Transverse colon (tissue), 4 donors: ENCODE measurements at regions not wholly inside any gene's neighbourhood (a gene's known extent, or its start where the extent isn't known, plus 50 kb on each side); places are given as distances from the start of the nearest gene placed in this dataset.

Source experiments
- DNase-seq: peaks from one replicate; pipeline ENCODE4 v3.0.0-alpha.2; 2019
- H3K27ac ChIP-seq, 4 donors: fragments of 200-600 bp; sonication (generic); 2 replicates each; pipeline ENCODE4 v1.5.1; 2016 to 2018; ENCODE audit warnings: inconsistent platforms in 4 of 4
- H3K27me3 ChIP-seq: fragments of 200-600 bp; sonication (generic); 2 replicates; pipeline ENCODE4 v1.5.1; 2017; ENCODE audit warnings: inconsistent platforms
- H3K36me3 ChIP-seq, 4 donors: fragments of 200-600 bp; sonication (generic); 2 replicates each; pipeline ENCODE4 v1.5.1; 2017 to 2019; ENCODE audit warnings: inconsistent platforms in 4 of 4
- H3K4me1 ChIP-seq, 4 donors: fragments of 200-600 bp; sonication (generic); 2 replicates each; pipeline ENCODE4 v1.5.1; 2017 to 2020; ENCODE audit warnings: inconsistent platforms in 4 of 4
- H3K4me3 ChIP-seq, 4 donors: fragments of 200-600 bp; sonication (generic); 1 replicate in 1 of 4; 2 replicates in 3 of 4; pipeline versions ENCODE4 v1.5.1 to v1.6.1; 2017 to 2019; ENCODE audit warnings: inconsistent platforms in 4 of 4
- H3K9me3 ChIP-seq, 2 donors: fragments of 200-600 bp; sonication (generic); 2 replicates each; pipeline ENCODE4 v1.5.1; 2017 to 2019; ENCODE audit warnings: inconsistent platforms in 2 of 2
- EP300 ChIP-seq: sonication (generic); formaldehyde crosslinking; IDR thresholded peaks from one replicate; pipeline ENCODE4 v1.6.1; 2017; ENCODE audit warnings: antibody characterized with exemption, low read depth
- POLR2A ChIP-seq: fragments of 450-650 bp; IDR thresholded peaks from one replicate; pipeline ENCODE4 v1.6.1; 2016; ENCODE audit warnings: antibody characterized with exemption, mild to moderate bottlenecking, moderate library complexity
- POLR2AphosphoS5 ChIP-seq, 3 donors: sonication (generic); formaldehyde crosslinking; IDR thresholded peaks; one replicate each; pipeline ENCODE4 v1.6.1; 2016; ENCODE audit warnings: antibody characterized with exemption in 3 of 3
- WGBS, 2 donors: methylation state at CpG; one replicate each; pipeline ENCODE4 v1.1.5; 2018; ENCODE audit warnings: low coverage in 1 of 2; 5-methylcytosine and 5-hydroxymethylcytosine counted together
- in situ Hi-C, 4 donors: fragments of 200-750 bp; cut with MboI; loops; one replicate each; pipeline versions ENCODE4 v1.15.0 to v1.15.1; 2017; ENCODE audit warnings: low sequenced_read_pairs in 3 of 4, low pct_ligation_motif_present in 1 of 4, low pct_unique_long_range_greater_than_20kb in 1 of 4
- intact Hi-C: fragments of 100-400 bp; cut with DNase I; formaldehyde crosslinking; loops from one replicate; pipeline ENCODE4 v1.15.1; 2023; ENCODE audit warnings: low total_unique reads
- TF ChIP-seq, protein P1 (sequence below), 5 experiments: fragments of 200-600 bp in 3 of 5; fragments of 450-650 bp in 2 of 5; sonication (generic) in 3 of 5; IDR thresholded peaks; 1 replicate in 2 of 5; 2 replicates in 3 of 5; pipeline ENCODE4 v1.5.1; 2016 to 2017; ENCODE audit warnings: antibody characterized with exemption in 5 of 5, inconsistent platforms in 3 of 5, mild to moderate bottlenecking in 2 of 5, moderate library complexity in 1 of 5

DNA sequence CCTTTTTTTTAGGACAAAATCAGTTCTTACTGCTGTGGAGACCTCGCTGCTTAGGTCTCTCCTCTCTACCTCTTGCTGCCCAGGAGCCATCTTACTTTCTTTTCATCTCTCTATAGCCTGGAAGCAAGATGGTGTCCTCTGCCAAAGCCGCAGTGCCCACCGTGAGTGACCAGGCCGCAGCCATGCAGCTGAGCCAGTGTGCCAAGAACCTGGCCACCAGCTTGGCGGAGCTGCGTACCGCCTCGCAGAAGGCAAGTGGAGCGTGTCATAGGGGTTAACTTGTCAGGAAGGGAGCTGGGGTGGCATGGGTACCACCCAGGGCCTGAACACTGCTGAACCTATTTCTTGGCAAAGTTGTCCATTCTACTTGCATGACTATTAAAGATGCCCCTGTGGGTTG is 320.3 kb upstream of the TPM1 start:
- Histone ChIP-seq H3K27ac (no peak overlapping the region), H3K36me3 (peaks cover 0 to 38% (median 12%) of the 10 kb centered on the region in 4 donors), H3K4me3 (no peak overlapping the region), H3K9me3 (no peaks in the 10 kb centered on the region), H3K4me1 (no peaks in the 10 kb centered on the region), H3K27me3 (no peaks in the 10 kb centered on the region)
- intact Hi-C loops = no loop called here
- TF ChIP-seq, protein P1, sequence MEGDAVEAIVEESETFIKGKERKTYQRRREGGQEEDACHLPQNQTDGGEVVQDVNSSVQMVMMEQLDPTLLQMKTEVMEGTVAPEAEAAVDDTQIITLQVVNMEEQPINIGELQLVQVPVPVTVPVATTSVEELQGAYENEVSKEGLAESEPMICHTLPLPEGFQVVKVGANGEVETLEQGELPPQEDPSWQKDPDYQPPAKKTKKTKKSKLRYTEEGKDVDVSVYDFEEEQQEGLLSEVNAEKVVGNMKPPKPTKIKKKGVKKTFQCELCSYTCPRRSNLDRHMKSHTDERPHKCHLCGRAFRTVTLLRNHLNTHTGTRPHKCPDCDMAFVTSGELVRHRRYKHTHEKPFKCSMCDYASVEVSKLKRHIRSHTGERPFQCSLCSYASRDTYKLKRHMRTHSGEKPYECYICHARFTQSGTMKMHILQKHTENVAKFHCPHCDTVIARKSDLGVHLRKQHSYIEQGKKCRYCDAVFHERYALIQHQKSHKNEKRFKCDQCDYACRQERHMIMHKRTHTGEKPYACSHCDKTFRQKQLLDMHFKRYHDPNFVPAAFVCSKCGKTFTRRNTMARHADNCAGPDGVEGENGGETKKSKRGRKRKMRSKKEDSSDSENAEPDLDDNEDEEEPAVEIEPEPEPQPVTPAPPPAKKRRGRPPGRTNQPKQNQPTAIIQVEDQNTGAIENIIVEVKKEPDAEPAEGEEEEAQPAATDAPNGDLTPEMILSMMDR (IDR thresholded peaks at IDR 0.05) = no peak
- TF ChIP-seq POLR2AphosphoS5 (IDR thresholded peaks at IDR 0.05) (no peak), EP300 (no peak), POLR2A (no peak)
- 95 to 100% methylated on average over 4 to 9 of the region's 9 CpGs for WGBS, 2 donors
- no peak for DNase-seq
- in situ Hi-C loops = no loop called here

DNA sequence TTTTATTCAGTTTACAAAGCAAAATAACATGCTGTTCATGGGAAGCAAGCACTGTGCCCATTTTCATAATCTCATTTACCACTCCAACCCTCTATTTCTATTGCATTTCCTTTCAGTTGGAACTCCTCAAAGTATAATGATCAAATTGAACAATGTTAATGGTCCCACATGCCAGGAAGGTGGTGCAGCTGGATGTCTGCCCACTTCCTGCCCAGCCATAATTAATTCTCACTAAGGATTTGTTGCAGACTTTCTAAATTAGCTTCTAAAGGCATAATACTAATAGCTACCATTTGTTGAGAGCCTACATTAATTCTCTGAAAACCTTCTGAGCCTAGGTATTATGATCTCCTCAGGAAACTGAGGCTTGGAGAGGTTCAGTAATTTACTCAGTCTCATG is 316.1 kb upstream of the TPM1 start:
- no peaks in the 10 kb centered on the region for H3K9me3 ChIP-seq
- no peak overlapping the region for H3K4me3 ChIP-seq
- H3K4me1 ChIP-seq = no peaks in the 10 kb centered on the region
- DNase-seq = no peak
- H3K27ac ChIP-seq = no peak overlapping the region
- in situ Hi-C loops = no loop called here
- no peaks in the 10 kb centered on the region for H3K27me3 ChIP-seq
- no peak for TF ChIP-seq EP300
- TF ChIP-seq POLR2AphosphoS5 (IDR thresholded peaks at IDR 0.05) = no peak
- no peak for TF ChIP-seq POLR2A
- TF ChIP-seq, protein P1 (IDR thresholded peaks at IDR 0.05) = no peak
- intact Hi-C loops = no loop called here
- H3K36me3 ChIP-seq = peaks cover 0 to 41% (median 7%) of the 10 kb centered on the region in 4 donors

DNA sequence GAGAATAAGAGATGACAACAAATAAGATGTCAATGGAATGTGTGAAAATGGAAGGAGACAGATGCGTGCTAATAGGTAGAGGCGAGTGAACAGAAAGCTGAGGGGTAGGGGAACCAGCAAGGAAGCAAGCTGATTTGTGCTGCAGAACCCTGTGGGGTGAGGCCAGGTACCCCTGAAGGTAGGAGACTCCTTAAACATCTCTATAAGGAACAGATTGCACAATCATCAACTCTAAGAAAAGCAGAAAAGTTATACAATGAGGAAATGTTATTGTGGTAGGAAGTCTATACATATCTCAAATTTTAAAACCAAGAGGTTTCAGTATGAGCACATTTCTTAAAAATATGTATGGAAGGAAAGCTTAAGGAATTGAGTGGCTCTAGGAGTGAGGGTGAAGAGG is 315.0 kb upstream of the TPM1 start:
- intact Hi-C loops (no loop called here), in situ Hi-C loops (no loop called here)
- 95% methylated on average over 2 of the region's 2 CpGs; no CpG with 5 or more reads in 1 of the 2 donors for WGBS, 2 donors
- Histone ChIP-seq H3K27ac (no peak overlapping the region), H3K27me3 (no peaks in the 10 kb centered on the region), H3K4me3 (no peak overlapping the region), H3K9me3 (no peaks in the 10 kb centered on the region), H3K4me1 (no peaks in the 10 kb centered on the region), H3K36me3 (peaks cover 0 to 44% (median 4%) of the 10 kb centered on the region in 4 donors)
- no peak for DNase-seq
- TF ChIP-seq POLR2AphosphoS5 (IDR thresholded peaks at IDR 0.05) (no peak), POLR2A (no peak), EP300 (no peak)
- TF ChIP-seq, protein P1 (IDR thresholded peaks at IDR 0.05) = no peak

DNA sequence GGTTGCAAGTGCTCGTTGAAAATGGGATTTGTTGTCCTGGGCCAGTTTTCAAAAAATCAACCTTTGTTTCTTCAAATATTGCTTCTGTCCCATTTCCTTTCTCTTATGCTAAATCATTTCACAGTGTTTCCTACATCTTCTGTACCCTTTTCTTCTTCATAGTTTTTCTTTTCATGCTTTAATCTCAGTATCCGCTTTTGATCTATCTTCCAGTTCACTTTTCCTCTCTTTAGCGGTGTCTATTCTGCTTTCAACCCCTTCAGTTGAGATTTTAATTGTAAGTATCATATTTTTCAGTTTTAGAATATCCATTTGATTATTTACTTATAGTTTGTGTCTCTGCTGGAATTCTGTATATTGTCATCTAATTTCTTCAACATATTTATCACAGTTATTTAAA is 311.7 kb upstream of the TPM1 start:
- no peak for DNase-seq
- in situ Hi-C loops (no loop called here), intact Hi-C loops (no loop called here)
- no peak overlapping the region for H3K4me3 ChIP-seq
- TF ChIP-seq, protein P1 (IDR thresholded peaks at IDR 0.05) = no peak
- TF ChIP-seq POLR2A (no peak), POLR2AphosphoS5 (IDR thresholded peaks at IDR 0.05) (no peak), EP300 (no peak)
- no peak overlapping the region for H3K27ac ChIP-seq
- 86 to 87% methylated on average over 3 of the region's 3 CpGs for WGBS, 2 donors
- H3K4me1 ChIP-seq = no peaks in the 10 kb centered on the region
- no peaks in the 10 kb centered on the region for H3K27me3 ChIP-seq
- no peaks in the 10 kb centered on the region for H3K9me3 ChIP-seq
- peaks cover 0 to 48% (median under 1%) of the 10 kb centered on the region in 4 donors for H3K36me3 ChIP-seq
